GM21786 (cell line): ENCODE measurements at regions not wholly inside any gene's neighbourhood (a gene's known extent, or its start where the extent isn't known, plus 50 kb on each side); places are given as distances from the start of the nearest gene placed in this dataset.
"Not testable (repeated sequence)": the region's sequence is repeated elsewhere in the genome, so short reads cannot be mapped to it uniquely, and the experiment has no call there.

ENCODE experiments used
- ATAC-seq: cut with Tn5 transposase; IDR thresholded peaks from one replicate; pipeline ENCODE4 v1.9.1; 2021; ENCODE audit not compliant: unreplicated experiment

GRCh38 chr6:92667843-92668242, 751.5 kb downstream of the EPHA7 start:
- ATAC-seq: no peak

- ATAC-seq: no peak
These were observed 770.8 kb downstream of the EPHA7 start for GRCh38 chr6:92648364-92649086.

DNA sequence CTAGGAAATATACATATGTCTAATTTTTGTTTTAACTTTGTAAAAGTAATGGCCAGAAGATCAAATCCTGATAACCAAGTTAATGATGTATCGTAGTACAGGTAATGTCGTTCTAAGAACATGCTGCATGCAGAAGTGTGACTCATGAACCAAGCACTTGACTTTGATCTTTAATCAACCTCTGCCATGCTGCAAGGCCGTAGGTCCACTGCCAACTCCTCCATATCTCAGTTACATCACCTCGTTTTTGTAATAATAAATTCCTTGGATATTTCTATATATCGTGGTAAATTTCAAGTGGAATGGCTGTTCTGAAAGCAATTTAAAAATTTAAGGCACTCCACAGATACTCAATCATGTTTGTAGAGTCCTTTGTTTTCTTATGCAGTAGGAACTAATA, 771.7 kb downstream of the EPHA7 start:
- ATAC-seq: no peak

DNA sequence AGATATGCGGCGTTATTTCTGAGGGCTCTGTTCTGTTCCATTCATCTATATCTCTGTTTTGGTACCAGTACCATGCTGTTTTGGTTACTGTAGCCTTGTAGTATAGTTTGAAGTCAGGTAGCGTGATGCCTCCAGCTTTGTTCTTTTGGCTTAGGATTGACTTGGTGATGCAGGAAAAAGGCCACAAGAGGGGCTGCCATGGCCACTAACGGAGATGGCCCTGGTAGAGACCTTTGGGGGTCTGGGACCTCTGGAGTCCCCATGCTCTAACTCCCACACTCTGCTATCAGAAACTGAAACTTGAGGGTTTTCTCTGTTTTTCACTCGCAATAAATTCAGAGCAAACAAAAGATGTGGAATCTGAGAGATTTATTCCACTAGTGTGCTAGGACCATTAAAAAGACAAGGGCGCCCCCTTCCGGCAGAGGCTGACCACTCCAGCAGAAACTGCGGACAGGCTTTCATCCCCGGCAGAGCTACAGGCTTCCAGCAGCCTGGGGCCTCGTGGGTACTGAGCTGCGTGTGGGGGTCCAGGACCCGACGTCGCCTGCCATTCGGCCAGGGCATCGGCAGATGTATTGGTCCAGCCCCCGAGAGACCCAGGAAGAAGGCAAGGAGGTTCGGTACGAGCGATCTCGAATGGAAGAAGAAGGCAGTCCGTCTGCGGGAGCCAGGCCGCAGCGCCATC, 775.1 kb downstream of the EPHA7 start:
- not testable (repeated sequence) for ATAC-seq

DNA sequence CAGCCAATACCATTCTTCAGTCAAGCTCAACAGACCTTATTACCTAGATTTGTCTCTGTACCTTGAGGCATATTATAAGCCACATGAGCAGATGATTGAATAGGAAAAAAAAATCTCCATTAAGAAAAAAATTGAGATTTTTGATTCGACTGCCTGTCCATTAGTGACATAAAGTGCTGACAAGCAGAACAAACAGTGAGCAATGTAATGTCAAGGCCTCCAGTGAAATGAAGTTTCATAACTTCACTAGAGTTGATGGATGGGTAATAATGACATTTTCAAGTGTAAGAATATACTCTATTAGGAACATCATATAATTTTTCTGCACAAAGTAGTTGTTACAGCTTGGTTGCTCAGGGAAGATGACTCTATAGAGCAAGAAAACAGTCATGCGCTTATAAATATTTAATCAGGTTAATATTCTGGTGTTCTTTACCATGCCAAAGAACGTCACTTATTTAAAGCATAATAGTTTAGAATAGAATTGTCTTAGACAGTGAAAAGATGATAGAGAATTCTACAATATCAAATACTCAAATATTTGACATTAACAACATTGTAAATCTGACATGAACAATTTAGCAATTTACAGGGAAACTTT, 783.7 kb downstream of the EPHA7 start:
- no peak for ATAC-seq

- ATAC-seq: no peak
These were observed 784.8 kb downstream of the EPHA7 start for GRCh38 chr6:92634561-92634960.

DNA sequence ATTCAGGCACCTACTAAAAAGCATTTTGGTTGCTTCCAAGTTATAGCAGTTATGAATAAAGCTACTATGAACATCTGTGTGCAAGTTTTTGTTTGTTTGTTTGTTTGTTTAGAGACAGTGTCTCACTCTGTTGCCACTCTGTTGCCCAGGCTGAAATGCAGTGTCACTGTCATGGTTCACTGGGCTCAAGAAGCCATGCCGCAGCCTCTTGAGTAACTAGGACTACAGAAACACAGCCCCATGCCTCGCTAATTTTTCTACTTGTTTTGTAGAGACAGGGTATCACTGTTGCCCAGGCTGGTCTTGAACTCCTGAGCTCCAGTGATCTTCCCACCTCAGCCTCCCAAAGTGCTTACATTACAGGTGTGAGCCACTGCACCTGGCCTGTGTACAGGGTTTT, 795.9 kb downstream of the EPHA7 start:
- ATAC-seq: no peak

DNA sequence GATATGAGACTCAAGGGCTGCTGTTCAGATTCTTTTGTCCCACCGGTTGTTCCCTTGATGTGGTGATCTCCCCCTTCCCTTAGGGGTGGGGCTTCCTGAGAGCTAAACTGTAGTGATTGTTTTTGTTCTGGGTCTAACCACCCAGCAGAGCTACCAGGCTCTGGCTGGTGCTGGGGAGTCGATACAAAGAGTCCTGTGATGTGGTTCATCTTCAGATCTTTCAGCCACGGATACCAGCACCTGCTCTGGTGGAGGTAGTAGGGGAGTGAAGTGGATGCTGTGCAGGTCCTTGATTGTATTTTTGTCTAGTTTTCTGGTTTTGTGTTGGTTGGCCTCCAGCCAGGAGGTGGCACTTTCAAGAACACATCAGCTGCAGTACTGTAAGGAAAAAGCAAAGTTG, 801.6 kb downstream of the EPHA7 start:
- no peak for ATAC-seq

DNA sequence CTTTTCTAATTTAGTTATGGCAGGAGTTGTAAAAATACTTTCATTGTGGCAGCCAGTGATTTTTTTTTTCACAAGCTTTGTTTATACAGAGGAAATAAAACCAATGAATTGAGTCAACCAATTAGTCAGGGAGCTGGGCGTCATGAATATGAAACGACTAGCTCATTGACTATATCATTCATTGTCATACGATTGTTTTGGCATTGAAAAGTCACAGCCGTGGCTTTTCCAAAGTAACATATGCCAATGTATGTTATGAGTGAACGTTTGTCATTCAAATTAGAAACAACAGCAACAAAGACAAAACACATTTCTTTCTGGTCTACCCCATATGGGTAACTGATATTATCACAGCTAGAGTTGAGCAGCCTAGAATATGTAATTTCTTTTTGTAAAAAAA, 810.6 kb downstream of the EPHA7 start:
- no peak for ATAC-seq

DNA sequence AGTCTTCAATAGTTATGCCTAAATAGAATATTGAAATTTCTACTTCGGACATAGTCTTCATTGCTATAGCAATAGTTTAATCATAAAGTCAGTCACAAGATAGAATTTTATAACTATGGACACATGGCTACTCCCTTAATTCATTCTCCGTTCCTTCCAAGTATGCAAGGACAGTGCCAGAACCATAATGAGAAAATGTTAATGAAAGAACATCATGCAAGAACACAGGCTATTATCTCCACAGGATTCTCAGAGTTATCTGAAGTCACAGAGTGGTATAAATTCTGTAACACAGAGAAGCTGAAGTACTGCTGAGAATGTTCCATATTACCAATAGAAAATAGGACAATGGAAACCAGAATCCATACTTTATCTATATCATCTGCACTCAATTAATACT, 826.2 kb downstream of the EPHA7 start:
- no peak for ATAC-seq

- no peak for ATAC-seq
These were observed 829.4 kb downstream of the EPHA7 start for GRCh38 chr6:92589996-92590395.

DNA sequence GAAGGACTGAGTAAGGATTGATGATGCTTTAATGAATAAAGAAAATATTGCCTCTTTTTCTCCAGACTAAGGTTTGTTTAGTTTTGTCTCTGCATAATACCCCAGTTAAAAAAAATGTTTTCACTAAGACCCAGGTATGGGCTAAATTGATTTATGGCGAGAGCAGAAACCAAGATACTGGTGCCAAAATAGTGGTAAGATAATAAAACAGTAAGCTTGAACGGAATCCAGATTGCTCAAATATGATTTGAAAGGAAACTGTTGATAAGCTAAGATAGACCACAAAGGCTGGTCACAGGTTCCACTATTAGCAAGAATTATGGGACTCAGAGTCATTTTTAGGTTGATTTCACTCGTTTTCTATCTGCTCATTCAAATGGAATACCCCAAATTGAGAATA, 831.2 kb downstream of the EPHA7 start:
- no peak for ATAC-seq

- ATAC-seq: no peak
These were observed 831.8 kb downstream of the EPHA7 start for GRCh38 chr6:92587525-92587924.

DNA sequence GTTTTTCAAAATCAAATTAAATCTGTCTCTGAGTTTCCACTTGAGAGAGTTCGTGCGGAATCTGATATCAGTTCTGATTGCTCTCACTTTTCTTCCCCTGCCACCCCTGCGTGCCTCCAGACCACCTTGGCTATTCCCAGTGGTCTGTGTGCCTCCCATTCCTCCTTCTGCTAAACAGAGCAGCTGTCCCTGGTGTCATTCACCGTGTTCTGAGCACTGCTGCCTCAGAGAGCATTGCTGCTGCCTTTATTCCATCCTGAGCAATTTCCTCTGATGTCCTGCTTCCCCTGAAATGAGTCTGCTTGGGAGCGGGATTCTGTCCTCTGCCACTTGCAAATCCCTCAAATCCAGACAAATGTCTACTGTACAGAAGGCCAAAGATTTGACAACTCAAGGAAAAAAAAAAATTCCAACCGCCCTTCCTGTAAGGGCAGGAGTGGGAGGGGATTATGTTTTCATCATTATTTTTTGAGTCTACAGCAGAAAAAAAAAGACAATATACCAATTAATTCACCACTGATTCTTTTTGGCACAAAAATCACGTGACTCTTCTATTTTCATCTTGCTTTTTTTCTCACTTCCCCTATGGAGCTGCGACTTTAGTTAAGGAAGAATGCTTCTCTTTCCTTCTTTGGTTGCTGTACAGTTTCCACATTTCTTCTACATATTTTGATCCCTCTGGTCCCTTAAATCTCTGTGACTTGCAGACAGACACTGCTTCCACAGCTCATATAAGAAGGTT, 833.0 kb downstream of the EPHA7 start:
- ATAC-seq: no peak

DNA sequence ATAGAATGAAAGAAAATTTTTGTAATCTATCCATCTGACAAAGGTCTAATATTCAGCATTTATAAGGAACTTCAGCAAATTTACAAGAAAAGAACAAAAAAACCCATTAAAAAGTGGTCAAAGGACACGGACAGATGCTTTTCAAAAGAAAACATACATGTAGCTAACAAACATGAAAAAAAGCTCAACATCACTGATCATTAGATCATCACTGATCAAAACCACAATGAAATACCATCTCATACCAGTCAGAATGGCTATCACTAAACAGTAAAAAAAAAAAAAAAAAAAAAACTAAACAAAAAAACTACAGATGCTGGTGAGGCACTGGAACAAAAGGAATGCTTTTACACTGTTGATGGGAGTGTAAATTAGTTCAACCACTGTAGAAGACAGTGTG, 837.1 kb downstream of the EPHA7 start:
- ATAC-seq: no peak

- ATAC-seq: no peak
These were observed 842.2 kb downstream of the EPHA7 start for GRCh38 chr6:92577077-92577719.

DNA sequence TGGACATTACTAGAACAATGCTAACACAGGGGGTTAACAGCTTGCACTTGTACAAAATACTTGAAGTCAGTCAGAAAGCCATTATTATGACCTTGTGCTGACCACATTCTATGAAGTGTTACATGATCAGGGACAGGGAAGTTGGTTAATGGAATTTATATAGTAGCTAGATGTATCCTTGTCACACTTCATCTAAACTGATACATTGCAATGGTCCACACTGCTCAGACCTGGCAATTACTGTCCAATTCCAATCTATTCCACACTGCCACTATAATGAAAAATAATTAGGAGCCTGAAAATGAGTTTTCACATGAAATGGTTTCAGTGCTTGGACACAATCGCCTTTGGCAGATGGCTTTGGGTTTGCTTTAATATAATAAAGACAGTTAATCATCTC, 850.8 kb downstream of the EPHA7 start:
- no peak for ATAC-seq

DNA sequence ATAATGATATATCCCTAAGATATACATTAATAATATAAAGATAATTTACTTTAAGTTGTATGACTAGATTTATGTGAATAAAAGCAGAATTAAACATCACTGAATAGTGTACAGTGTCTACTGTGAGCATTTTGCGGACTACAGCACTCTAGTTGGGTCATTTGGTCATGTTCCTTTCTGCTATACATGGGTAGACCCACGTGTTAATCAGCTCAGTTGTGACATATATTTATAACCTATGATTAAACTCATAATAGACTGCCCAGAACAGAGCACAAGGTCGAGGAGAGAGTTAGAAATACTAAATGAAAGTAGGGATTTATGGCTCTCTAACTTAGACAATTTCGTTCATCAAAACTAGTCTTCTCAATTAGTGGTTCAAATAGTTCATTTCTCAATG, 852.7 kb downstream of the EPHA7 start:
- no peak for ATAC-seq

GRCh38 chr6:92564376-92564775, 855.0 kb downstream of the EPHA7 start:
- ATAC-seq: no peak

DNA sequence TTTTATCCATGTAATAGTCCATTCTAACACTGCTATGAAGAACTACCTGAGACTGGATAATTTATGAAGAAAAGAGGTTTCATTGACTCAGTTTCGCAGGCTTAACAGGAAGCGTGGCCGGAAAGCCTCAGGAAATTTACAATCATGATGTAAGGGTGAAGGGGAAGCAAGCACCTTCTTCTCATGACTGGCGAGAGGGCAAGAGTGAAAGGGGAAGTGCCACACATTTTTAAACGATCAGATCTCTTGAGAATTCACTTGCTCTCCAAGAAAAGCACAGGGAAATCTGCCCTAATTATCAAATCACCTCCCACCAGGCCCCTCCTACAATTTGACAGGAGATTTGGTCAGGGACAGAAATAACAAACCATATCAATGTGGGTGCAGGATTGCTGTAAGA, 859.7 kb downstream of the EPHA7 start:
- ATAC-seq: no peak

DNA sequence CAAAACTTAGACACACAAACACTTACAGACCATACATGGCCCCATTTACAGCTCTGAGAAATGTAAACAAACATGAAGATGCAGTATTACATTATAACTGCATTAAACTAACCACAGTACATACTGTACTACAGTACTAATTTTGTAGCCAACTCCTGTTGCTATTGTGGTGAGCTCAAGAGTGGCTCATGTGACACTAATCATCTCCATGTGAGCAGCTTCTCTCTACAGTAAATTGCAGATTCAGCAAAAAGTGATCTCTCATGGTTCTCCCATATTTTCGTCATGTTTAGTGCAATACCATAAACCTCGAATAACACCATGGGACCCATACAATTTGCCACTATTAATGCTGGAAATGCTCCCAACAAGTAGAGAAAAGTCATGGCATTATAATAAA, 860.4 kb downstream of the EPHA7 start:
- no peak for ATAC-seq
